NCI-H2227 treated with DMSO at 0.1 percent for 48 hours (cell line): ENCODE measurements at regions not wholly inside any gene's neighbourhood (a gene's known extent, or its start where the extent isn't known, plus 50 kb on each side); places are given as distances from the start of the nearest gene placed in this dataset.
"Not testable (repeated sequence)": the region's sequence is repeated elsewhere in the genome, so short reads cannot be mapped to it uniquely, and the experiment has no call there.

Experiments
- DNase-seq: peaks from one replicate; lab custom pipeline; 2025; lab: John Stamatoyannopoulos, UW

GRCh38 chr5:87784879-87785495, 372.3 kb upstream of the CCNH start:
- no peak for DNase-seq

GRCh38 chr5:87784311-87784710, 371.6 kb upstream of the CCNH start:
- DNase-seq = no peak

GRCh38 chr5:87782916-87783315, 370.2 kb upstream of the CCNH start:
- no peak for DNase-seq

- no peak for DNase-seq
Measured at GRCh38 chr5:87781976-87782375, 369.2 kb upstream of the CCNH start.

GRCh38 chr5:87780831-87781760, 368.4 kb upstream of the CCNH start:
- DNase-seq = peak; percentile 74

GRCh38 chr5:87778876-87779275, 366.1 kb upstream of the CCNH start:
- no peak for DNase-seq

- no peak for DNase-seq
Measured at GRCh38 chr5:87777877-87778276, 365.1 kb upstream of the CCNH start.

- DNase-seq = no peak
Measured at GRCh38 chr5:87776785-87777184, 364.1 kb upstream of the CCNH start.

- DNase-seq = not testable (repeated sequence)
Measured at GRCh38 chr5:87776302-87776701, 363.6 kb upstream of the CCNH start.

- DNase-seq = no peak
Measured at GRCh38 chr5:87775228-87775627, 362.5 kb upstream of the CCNH start.

- no peak for DNase-seq
Measured at GRCh38 chr5:87774804-87775203, 362.1 kb upstream of the CCNH start.

GRCh38 chr5:87770601-87771121, 357.9 kb upstream of the CCNH start:
- DNase-seq = no peak

GRCh38 chr5:87770016-87770570, 357.4 kb upstream of the CCNH start:
- DNase-seq = no peak

- no peak for DNase-seq
Measured at GRCh38 chr5:87769157-87769556, 356.4 kb upstream of the CCNH start.

GRCh38 chr5:87768190-87768589, 355.5 kb upstream of the CCNH start:
- no peak for DNase-seq

- DNase-seq = no peak
Measured at GRCh38 chr5:87765009-87765408, 352.3 kb upstream of the CCNH start.

GRCh38 chr5:87762631-87763030, 349.9 kb upstream of the CCNH start:
- no peak for DNase-seq

GRCh38 chr5:87756951-87757350, 344.2 kb upstream of the CCNH start:
- no peak for DNase-seq

GRCh38 chr5:87755360-87755759, 342.6 kb upstream of the CCNH start:
- no peak for DNase-seq

- no peak for DNase-seq
Measured at GRCh38 chr5:87754009-87754757, 341.5 kb upstream of the CCNH start.

GRCh38 chr5:87752362-87752761, 339.6 kb upstream of the CCNH start:
- no peak for DNase-seq

- DNase-seq = no peak
Measured at GRCh38 chr5:87751824-87752223, 339.1 kb upstream of the CCNH start.
